ENCODE measurements at regions not wholly inside any gene's neighbourhood (a gene's known extent, or its start where the extent isn't known, plus 50 kb on each side); places are given as distances from the start of the nearest gene placed in this dataset.

DNA sequence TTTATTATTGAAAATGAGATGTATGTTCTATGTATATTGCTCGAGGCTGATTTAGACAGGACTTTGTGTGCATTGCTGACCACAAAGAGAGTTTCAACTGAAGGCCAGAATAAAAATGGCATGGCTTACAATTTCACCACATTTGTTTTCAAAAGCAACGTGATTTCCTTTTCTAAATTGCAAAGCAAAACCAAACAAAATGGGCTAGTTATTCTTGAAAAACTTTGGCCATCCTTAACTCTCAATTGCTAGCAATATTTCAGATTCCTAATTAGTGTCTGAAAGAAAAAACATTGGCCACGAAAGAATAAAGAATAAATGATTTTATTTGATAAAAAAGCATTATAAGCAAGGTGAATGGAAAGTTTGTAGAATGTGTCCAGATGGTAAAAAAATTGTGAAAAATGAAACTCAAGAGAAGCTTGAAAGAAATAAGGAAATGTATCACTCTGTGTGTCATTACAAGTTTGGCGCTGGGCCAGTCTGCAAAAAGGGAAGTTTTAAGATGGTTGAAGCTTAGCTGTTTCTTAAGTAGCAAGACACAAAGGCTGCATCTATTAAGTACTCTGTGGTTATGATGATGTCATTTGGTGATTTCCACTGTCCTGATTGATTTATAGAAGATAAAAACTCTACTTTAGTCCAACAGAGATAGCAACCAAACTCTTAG lies 89.2 kb upstream of the PRLR start:
- DNase-seq (ENCODE audit: low spot score): peak; percentile 44

DNA sequence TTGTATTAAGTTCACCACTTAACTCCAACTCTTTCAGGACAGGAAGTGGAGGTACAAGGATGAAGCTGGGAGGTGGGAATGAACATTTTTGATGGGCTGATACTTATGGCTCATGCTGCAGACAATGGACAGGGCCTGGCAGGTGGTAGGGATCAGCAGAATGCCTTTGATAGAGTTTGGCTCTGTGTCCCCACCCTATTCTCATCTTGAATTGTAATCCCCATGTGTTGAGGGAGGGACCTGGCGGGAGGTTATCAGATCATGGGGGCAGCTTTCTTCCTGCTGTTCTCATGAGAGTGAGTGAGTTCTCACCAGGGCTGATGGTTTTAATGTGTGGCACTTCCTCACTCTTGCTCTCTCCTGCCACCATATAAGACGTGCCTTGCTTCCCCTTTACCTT lies 87.3 kb upstream of the PRLR start:
- DNase-seq (ENCODE audit: low spot score): no peak

DNA sequence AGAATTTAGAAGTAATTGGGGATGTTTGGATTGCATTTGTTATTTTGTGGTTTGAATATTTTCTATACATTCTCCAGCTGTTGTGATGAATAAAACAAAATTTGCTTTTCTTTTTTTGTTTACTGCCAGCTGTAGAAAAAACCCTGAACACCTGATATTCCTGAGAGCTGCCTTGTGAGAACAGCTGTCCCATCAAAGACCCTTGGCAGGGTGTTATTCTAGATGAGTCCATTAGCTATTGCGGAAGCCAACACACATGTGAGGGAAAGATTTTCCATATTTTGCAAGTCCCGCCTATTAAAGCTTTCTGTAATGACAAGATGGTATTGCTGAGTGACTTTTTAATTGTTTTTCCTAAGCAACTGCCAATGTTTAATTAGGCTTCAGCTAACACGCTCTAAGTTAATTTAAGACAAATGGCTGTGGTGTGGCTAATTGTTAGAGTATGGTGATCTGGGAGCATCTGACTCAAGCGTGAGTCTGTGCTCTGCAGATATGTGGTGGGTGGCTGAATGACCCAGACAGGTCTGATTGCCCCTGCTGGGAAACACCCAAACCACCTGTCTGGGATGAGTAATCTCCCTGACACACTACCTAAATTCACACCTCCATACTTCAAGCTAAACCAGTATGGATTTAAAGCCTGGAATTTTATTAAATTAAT lies 86.5 kb upstream of the PRLR start:
- no peak for DNase-seq (ENCODE audit: low spot score)

DNA sequence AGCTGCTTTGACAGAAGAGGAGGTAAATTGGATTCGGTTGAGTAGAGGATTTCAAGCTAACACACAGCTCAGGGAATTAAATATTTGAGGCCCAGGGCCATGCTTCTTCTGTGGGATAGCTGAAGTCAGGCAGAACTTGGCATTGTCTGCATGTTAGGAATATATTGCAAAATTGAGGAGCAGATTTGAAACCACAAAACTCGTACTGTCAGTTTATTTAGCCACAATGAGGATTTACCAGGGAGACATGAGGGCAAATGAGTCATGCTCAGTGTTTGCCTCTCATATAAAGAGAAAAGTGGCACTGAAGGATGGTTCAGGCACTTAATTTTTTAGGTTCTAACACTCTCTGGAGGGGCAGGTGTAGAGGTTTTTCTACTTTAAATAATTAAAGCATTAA lies 83.0 kb upstream of the PRLR start:
- DNase-seq (ENCODE audit: low spot score): no peak

DNA sequence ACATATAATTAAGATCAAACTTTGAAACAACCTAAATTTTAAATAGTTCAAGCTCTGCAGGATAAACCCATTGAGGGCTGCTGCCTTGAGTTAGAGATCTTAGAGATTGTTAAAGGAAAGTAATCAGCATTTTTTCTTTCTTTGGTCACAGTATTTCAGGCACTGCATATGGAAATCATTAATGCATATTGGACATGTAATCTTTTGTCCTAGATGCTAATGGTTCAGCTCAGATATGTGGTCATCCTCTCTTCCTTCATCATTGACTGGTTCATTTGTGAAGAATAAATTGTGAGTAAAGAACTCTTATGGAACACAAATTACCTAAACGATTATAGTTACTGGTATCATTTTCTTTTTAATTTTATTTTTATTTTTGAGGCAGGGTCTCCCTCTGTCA lies 82.0 kb upstream of the PRLR start:
- no peak for DNase-seq (ENCODE audit: low spot score)

DNA sequence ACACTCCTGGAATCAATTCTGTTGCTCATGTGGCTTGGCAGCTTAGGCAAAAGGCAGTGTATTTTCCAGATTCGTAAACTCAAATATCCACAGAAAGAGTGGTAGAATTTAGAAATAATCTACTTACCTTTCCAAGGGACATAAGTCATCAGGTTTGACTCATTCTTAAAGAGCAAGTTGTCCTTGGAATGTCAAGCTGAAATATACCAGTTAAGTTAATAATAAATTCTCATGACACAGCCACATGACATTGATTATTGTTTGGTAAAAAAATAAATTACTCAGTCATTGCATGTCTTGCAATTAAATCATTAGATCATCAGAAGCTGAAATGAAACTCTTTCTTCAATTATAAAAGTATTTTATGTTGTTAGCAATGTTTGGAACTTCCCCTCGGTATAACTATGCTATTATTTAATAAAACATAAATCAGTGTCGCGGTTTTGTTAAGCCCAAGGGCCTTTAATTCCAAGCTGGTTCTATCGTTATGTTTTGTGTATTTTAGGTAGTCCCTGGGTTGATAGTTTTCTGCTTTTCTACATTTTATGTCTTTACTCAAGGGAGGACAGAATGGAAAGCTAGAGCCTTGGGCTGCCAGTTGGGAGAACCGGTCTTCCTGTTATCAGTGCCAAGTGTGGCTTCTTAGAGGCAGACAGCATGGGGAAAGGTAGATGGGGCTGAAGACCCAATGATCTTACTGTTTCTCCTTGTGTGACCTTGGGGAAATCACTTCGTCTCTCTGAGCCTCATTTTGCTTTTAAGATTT lies 79.3 kb upstream of the PRLR start:
- no peak for DNase-seq (ENCODE audit: low spot score)

DNA sequence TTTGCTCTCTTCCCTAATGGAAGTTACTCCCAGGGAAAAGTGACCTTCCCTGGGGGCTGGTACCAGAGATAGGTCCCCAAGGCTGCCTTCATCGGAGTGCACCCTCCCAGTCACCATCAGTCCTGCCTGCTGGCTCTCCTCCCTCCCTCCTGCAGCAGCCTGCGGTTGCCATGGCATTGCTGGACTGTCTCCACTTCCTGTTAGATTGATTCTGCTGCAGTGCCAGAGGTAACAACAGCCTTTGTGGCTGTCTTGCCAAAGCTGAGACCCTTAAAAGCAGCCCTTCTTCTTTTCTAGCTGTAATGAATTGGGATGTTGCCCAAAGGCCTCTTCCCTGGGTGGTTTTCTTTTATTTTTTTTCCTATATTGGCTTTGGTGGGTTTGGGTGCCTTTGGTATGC lies 78.1 kb upstream of the PRLR start:
- no peak for DNase-seq (ENCODE audit: low spot score)

DNA sequence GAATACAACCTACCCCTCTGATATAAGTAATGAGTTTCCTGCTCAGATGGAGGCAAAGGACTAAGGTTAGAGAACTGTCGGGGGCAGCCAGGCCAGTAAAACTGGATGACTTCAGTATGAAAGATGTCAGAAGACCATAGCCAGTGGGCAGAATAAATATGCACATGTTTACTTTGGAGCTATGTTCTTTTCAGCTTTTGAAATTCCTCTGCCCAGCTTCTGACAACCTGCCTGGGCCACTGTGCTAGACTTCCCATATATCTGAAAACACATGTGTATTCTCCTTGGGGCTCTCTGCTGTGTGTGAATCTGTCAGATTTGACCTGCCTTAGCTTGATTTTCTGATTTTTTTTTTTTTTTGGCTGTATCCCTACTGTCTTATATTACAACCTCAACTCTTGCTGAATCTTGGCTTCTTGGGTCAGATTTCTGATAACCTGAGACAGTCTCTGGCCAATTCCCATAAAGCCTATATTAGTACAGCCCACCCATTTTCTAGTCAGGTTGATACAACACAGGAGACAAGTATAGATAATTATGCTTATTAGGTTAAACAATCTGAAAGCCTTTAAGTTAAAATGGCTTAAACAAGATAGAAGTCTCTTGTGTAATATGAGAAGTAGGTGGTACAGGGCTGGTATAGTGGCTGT lies 76.6 kb upstream of the PRLR start:
- DNase-seq (ENCODE audit: low spot score): no peak

DNA sequence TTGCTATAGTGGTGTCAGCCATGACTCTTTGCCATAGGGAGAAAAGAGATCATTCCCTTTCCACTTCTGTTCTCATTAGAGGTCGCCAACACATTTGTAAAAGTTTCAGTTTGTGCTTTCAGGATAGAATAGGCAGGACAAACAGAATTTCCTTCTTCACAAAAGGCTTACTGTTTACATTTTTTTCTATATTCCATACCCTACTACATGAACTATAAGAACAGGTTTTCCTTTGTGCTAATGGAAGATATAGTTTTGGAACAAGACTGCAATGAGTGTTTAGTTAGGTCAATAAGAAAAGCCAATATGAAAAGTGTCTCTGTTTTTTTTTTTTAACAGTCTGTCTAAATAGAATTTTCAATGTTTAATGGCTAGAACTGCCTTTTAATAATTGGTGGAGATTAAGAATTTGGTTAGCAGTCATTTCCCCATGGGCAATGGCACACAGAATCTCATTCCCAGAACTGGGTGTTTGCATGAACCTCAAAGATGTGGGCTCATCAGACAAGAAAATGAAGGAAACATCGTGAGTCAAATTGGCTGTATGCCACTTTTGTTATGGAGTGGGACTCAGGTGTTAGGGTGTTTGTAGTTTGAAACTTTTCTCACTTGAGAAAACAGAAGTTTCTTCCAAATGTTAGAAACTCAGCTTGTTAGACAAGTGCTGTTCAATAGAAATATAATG lies 75.2 kb upstream of the PRLR start:
- DNase-seq (ENCODE audit: low spot score): no peak

DNA sequence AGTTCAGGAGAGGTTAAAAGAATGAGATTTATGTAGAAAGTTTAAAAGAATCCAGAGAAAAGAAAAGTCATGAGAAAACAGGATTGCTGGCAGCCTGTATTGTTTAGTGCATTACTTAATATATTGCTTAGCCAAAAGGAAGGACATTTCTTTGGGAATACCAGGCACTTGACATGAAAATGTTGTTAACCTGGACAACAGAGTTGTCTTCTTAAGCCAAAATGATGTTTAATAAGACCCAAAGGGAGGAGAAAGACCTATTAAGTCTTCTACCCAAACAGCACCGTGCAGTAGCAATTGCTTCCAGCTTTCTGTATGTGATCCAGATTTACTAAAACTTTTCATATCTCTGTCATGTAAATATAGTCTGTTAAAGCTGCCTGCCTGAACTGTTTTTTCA lies 74.0 kb upstream of the PRLR start:
- no peak for DNase-seq (ENCODE audit: low spot score)

DNA sequence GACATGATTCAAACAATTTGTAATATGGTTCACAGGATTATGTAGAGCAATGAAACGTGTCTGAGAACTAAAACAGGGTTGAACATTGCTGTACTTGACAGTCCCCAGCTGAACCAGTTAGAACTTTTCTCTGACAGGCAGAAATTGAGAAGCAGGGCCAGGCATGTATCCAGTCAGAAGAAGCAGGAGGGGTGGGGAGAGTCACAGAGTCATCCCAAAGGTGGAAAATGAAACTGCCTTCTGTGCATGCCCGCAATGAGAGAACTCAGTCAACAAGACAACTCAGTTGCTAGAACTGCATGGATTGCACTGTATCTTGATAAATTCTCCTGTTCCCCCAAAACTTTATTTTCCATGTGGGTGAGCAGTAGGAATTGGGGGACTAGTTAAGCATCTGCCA lies 72.9 kb upstream of the PRLR start:
- no peak for DNase-seq (ENCODE audit: low spot score)

DNA sequence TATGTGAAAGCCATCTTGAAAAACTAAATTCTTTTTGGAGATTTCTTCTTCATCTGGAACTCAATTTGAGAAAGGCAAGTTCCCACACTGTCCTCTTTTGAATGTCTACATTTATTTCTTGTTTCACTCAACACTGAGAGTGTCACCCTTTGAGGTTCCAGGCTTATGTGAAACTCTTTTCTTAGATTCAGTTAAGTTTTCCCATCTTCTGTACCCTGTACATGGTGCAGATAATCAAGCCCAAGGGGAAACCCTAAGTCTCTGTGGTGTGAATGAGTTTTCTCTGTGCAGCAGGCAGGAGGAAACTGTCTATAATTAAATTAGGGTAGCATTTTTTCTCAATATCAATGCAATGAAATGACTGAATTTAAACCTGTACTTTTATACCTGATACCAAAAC lies 72.3 kb upstream of the PRLR start:
- no peak for DNase-seq (ENCODE audit: low spot score)

DNA sequence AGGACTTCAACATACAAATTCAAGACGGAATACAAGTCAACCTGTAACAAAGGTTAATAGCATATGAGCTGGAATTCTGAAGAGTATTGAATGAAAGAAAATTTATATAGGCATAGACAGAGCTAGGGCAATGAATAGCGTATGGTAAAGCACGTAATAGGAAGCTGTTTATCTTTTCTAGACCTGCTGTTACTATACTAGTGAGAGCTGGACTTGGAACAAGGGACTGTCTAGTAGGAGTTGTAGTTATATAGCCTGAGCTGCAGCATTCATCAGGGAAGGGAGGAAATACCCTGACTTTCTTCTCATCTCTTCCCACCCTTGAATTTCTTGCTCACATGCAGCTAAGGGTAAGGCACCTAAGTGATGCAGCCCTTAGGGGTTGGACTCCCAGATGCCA lies 67.5 kb upstream of the PRLR start:
- no peak for DNase-seq (ENCODE audit: low spot score)

DNA sequence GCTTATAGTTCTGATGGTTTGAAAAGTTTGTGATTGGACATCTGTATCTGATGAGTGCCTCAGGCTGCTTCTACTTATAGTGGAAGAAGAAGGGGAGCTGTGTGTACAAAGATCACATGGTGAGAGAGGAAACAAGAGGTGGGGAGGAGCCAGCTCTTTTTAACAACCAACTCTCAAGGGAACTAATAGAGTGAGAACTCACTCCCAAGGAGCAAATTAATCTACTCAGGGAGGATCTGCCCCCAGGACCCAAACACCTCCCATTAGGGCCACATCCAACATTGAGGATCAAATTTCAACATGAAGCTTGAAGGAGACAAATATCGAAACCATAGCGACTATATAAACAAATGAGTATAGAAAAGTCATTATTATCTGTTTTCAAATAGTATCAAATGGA lies 64.7 kb upstream of the PRLR start:
- no peak for DNase-seq (ENCODE audit: low spot score)

DNA sequence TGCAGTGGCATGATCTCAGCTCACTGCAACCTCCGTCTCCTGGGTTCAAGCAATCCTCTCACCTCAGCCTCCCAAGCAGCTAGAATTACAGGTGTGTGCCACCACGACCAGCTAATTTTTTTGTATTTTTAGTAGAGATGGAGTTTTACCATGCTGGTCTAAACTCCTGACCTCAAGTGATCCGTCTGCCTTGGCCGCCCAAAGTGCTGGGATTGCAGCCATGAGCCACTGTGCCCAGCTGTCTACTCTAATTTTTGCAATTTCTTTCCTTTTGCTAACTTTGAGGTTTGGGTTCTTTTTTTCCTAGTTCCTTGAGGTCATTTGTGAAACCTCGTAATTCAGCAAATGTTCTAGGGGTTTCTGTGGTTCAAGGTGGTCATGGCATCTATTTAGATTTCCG lies 63.7 kb upstream of the PRLR start:
- DNase-seq (ENCODE audit: low spot score): no peak

DNA sequence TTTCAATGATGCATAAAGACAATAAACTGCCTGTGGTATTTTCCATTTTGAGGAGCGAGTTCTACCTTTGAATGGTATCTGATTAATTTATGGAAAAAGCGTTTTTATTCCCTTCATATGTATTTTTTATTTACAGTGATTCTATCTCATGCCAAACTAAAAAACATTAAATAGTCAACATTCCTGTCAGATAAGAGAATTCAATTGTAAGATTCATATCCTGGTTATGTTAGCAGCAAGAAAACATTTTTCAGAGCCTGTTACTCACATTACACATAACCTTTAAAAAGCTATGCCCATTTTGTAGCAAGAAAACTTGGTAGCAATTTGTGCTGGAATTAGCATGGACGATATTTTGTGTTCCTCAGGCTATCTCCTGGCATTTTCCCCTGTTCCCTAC lies 55.1 kb upstream of the PRLR start:
- DNase-seq (ENCODE audit: low spot score): no peak

DNA sequence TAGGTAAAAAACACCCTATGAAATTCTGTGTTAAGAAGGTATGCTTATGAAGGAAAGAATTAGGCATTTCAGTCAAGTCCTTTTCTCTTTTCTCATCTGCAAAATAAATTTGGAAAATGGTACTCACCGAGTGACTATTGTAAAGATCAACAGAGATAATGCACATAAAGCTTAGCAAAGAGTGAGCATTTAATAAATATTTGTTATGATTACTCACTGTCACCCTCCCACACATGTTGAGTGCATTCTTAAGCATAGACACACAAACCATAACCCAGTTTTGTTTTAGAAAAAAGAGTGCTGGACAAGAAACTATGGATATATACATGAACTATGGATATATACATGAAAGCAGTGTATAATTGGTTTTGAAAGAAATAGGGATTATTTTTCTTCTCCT lies 54.7 kb upstream of the PRLR start:
- DNase-seq (ENCODE audit: low spot score): no peak

DNA sequence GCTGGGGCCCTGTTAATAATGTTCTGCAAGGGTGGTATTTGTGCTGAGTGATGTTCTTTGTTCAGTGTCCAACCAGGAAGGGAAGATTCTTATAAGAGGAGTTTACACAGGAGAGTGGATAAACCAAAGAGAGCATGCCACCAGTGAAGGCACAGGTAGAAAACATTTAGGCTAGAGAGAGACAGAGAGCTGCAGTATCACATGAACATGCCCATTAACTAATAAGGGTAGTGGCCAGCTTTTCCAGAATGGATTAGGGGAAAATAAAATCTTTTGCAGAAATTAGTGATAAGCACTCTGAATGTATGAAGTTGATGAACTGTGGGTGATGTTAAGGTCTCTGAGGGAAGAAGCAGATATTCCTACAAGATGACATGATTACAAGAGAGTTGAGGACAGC lies 54.1 kb upstream of the PRLR start:
- no peak for DNase-seq (ENCODE audit: low spot score)

DNA sequence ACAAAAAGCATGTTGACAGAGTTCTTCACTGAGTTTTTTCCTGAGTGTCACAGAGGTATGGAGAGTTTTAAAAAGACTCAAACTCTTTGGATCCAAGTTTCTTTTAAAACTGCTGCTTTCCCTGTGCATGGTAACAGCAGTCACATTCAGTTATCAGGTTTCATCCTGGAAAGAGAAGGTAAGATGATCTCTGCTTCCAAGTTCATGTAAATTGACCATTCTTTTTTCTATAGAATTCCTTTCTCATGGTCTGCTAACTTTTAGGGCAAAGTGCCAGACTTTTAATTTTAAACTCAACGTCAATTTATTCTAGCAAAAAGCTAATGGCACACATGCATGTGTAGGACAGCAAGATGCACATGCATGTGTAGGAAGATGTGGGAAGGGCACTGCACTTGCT lies 52.5 kb upstream of the PRLR start:
- DNase-seq (ENCODE audit: low spot score): no peak

DNA sequence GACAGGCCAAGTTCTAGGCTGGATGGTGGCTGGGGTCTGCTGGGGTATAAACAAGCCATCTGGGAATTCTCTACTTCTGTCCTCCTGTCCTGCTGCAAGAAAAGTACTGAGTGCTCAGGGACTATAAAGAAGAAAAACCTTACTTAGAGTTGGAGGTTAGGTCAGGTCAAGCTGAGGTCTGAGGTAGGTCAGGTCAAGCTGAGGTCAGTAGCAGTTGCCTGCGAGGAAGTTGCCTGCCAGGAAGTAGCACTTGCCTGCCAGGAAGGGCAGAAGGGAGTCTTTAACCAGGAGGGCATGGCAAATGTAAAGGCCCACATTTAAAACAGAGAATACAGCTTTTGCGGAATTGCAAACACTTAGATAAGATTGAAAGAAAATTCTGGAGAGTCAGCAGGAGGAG lies 51.3 kb upstream of the PRLR start:
- no peak for DNase-seq (ENCODE audit: low spot score)
